Activated naive CD8-positive, alpha-beta T cell treated with anti-CD3 and anti-CD28 coated beads, Interleukin-2, amount 10 ng/mL, durations not matched to agents 7 days and 5 days (primary cell): ENCODE measurements at regions not wholly inside any gene's neighbourhood (a gene's known extent, or its start where the extent isn't known, plus 50 kb on each side); places are given as distances from the start of the nearest gene placed in this dataset.

Experiments used
- ATAC-seq: fragments of 150-1000 bp; cut with Tn5 transposase; one replicate; pipeline ENCODE4 v1.10.0; 2021; ENCODE audit warnings: low read depth, moderate library complexity
- POLR2A ChIA-PET: fragments of 350-600 bp; sonication (Branson Sonifier 250); formaldehyde crosslinking; loops from one replicate; lab custom pipeline; 2021; ENCODE audit warnings: antibody characterized with exemption; lab: Charles Lee
- DNase-seq: peaks from one replicate; pipeline ENCODE4 v3.0.0; 2021
- H3K27ac Mint-ChIP-seq: one replicate; pipeline ENCODE4 v1.8.0; 2022; ENCODE audit warnings: mild to moderate bottlenecking, mixed read lengths
- H3K27me3 Mint-ChIP-seq: one replicate; pipeline ENCODE4 v1.8.0; 2022; ENCODE audit warnings: mild to moderate bottlenecking, moderate library complexity, mixed read lengths
- H3K36me3 Mint-ChIP-seq: one replicate; pipeline ENCODE4 v1.8.0; 2021; ENCODE audit warnings: mild to moderate bottlenecking, mixed read lengths
- H3K4me1 Mint-ChIP-seq: one replicate; pipeline ENCODE4 v1.8.0; 2021; ENCODE audit warnings: mixed read lengths
- H3K4me3 Mint-ChIP-seq: one replicate; pipeline ENCODE4 v1.8.0; 2022; ENCODE audit warnings: mild to moderate bottlenecking, moderate library complexity, mixed read lengths
- H3K9me3 Mint-ChIP-seq: one replicate; pipeline ENCODE4 v1.8.0; 2021; ENCODE audit warnings: mixed read lengths

DNA sequence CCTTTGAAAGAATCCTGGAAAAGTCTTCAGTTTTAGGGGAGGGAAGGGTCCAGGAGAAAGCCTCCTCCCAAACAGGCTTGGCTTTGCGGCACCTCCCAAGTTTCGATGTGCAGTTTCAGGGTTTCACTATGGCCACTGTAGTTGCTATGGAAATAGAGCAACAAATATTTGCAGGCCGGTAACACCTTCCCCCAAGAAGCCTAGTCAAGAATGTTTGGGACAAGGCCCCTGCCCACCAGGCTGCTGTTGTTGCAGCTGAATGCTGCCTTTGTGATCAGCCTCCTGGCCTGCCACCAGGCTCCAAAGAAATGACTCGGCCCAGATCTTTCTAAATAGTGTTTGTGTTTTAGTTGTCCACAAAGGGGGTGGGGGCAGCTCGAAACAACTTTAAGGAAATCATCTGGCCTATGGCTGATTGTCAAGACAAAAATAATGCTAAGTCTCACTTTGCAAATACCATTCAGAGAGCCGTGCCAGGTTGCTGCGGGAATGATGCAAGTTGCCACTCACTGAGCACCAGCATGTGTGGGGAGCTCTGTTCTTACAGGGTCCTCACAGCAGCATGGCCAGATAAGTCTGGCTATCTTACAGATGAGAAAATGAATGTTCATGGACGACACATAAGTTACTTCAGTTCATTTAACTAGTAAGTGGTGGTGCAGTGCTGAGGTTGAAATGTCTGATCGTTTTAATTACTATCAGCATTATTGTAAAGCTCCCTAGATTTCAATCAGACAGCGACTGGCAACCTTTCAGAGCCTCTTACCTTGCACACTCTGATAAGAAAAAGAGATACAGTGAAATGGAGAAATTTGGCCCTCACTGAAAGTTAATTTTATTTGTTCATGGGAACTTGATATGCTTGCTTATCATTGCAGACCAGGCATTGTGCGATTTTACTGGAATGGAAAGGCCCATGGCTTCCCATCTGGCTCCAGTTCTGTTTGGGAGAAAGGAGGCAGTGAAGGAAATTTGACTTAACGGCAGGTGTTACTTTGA lies 91.2 kb upstream of the JUN start:
- no peak overlapping the region for H3K4me3 Mint-ChIP-seq
- no peak overlapping the region for H3K27ac Mint-ChIP-seq
- POLR2A ChIA-PET = no interaction called here
- H3K27me3 Mint-ChIP-seq = peaks cover 2% of the 10 kb centered on the region
- H3K36me3 Mint-ChIP-seq = peaks cover 5% of the 10 kb centered on the region
- ATAC-seq (no peak), DNase-seq (no peak)
- H3K9me3 Mint-ChIP-seq = peaks cover 3% of the 10 kb centered on the region
- peaks cover 2% of the 10 kb centered on the region for H3K4me1 Mint-ChIP-seq

DNA sequence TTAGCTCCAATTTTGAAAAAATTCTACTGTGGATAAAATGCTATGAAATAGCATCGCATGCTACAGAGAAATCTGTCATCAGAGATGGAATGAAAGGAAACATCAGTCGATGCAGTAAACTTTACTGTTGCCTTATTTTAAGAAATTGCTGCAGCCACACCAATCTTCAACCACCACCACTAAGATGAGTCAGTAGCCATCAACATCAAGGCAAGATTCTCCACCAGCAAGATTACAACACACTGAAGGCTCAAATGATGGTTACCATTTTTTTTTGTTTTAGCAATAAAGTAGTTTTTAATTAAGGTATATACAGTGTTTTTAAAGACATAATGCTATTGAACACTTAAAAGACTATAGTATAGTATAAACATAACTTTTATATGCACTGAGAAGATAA lies 95.6 kb upstream of the JUN start:
- no peak for ATAC-seq
- H3K36me3 Mint-ChIP-seq = peaks cover 3% of the 10 kb centered on the region
- no peak overlapping the region for H3K4me3 Mint-ChIP-seq
- no peak overlapping the region for H3K27ac Mint-ChIP-seq
- peaks cover 7% of the 10 kb centered on the region for H3K4me1 Mint-ChIP-seq
- H3K9me3 Mint-ChIP-seq = peaks cover 3% of the 10 kb centered on the region
- no peak for DNase-seq
- POLR2A ChIA-PET = no interaction called here
- H3K27me3 Mint-ChIP-seq = no peaks in the 10 kb centered on the region

DNA sequence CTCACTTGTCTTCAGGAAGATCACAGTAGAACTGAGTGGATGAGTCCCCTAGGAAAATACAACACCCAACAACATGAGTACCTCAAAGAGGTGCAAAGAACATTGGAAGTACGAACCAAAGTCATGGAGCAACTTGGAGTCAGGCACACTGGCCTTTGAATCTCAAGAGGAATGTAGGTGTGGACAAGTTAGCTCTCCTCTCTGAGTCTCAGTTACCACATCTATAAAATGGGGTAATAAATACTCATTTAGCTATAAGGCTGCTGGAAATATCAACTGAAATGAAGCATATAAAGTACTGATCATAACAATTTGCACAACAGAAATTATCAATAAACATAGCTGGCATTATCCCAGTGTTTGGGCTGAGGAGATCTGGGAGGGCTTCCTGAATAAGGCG lies 96.7 kb upstream of the JUN start:
- Mint-ChIP-seq H3K27me3 (no peaks in the 10 kb centered on the region), H3K9me3 (peaks cover 3% of the 10 kb centered on the region), H3K4me1 (peaks cover 15% of the 10 kb centered on the region), H3K4me3 (no peak overlapping the region), H3K27ac (no peak overlapping the region), H3K36me3 (peaks cover 3% of the 10 kb centered on the region)
- DNase-seq (no peak), ATAC-seq (no peak)
- POLR2A ChIA-PET = no interaction called here

DNA sequence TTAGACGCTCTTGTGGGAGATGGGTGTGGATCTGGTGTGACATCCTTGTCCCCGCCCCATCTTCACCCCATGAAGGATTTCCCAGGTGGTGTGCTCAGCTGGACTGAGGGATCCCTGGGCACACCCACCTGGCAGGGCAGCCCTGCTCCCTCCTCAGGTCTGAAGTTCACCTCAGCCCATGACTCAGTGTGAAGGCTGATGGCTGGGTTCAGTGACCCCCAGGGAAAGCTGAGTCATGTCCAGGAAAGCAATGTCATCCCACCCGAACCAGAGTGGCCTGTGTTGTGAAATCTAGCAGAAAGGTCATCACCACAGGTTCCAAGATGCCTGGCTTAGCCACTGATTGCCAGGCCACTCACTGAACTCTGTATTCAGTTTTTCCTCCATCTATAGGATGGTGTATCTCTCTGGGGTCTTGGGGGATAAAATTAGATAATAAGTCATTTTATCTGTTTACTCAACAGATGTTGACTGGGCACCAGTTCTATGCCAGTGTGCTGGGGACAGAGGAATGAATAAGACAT lies 97.7 kb upstream of the JUN start:
- no peak for DNase-seq
- no peaks in the 10 kb centered on the region for H3K27me3 Mint-ChIP-seq
- no peak overlapping the region for H3K27ac Mint-ChIP-seq
- H3K36me3 Mint-ChIP-seq = peaks cover 3% of the 10 kb centered on the region
- ATAC-seq = no peak
- no peak overlapping the region for H3K4me3 Mint-ChIP-seq
- POLR2A ChIA-PET = no interaction called here
- H3K4me1 Mint-ChIP-seq = peaks cover 24% of the 10 kb centered on the region
- H3K9me3 Mint-ChIP-seq = peaks cover 3% of the 10 kb centered on the region

DNA sequence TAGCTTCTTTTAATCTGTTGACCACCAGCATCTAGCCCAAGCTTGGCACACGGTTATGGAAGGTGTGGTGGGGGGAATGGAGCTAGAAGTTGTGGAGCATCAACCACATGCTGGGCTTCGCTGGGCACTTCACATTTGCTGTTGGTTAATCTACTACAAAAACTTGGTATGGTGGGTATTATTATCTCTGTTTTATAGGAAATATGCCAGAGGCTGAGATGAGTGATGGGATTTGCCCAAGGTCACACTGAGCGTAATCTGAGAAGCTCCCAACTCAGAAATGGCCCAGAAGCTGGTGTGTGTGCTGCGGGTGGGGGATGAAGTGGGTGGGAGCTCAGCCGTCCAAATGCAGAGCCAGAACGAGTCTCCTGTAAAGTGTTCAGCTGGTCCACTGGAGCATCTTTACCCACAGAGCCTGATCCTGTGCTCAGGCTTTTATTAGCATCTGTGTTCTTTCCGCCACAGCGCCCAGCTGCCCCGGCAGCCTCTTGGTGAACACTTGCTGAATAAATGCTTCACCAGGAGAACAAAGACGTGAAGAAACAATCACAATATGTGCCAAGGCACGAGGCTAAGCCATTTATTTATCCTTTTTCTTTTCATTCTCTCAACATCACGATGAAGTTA lies 98.6 kb upstream of the JUN start:
- POLR2A ChIA-PET = no interaction called here

DNA sequence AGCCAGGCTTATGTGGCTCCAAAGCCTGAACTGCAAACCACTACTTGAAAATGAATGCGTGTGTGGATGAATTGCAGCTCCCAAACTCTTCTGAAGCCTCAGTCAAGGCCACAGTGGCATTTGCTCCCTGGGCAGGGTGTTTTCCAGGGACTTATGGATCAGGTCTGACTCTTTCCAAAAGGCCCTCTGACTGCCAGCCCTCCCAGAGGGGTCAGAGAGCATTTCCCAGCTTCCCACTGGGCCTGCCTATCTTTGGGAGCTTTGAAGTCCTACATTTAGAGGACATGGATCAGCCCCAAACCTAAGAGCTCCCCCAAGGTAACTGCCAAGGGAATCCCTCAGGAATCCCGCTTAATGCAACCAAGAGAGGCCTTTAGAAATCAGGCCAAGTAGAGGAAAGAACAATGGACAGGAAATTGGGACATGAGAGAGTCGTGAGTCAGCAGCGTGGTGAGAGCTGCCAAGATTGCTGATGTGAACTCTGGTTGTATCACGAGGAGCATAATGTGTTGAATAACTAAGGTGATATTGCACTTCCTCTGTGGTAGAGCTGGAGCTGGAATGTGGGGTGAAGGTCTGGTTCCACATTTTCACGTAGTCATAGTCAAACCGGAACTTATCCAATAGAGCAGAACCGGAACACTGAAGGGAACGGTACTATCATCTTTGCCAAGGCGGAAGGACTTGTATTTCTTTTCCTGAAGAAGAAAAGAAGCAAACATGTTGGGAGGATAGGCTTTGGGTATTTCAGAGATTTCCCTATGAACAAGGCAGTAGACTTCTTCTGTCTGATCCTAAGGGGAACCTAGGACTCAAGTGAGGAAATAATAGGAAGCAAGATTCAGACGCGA lies 99.4 kb upstream of the JUN start:
- POLR2A ChIA-PET = no interaction called here
- Mint-ChIP-seq H3K36me3 (peaks cover 5% of the 10 kb centered on the region), H3K27ac (peak overlapping the region; percentile 1), H3K9me3 (no peaks in the 10 kb centered on the region), H3K4me1 (peaks cover 30% of the 10 kb centered on the region), H3K4me3 (no peak overlapping the region), H3K27me3 (no peaks in the 10 kb centered on the region)
- DNase-seq = no peak
- no peak for ATAC-seq

More for the DNA sequence above, 98.6 kb upstream of the JUN start:
- Mint-ChIP-seq H3K9me3 (peaks cover 3% of the 10 kb centered on the region), H3K27me3 (no peaks in the 10 kb centered on the region), H3K4me1 (peaks cover 30% of the 10 kb centered on the region), H3K4me3 (no peak overlapping the region), H3K27ac (no peak overlapping the region), H3K36me3 (peaks cover 6% of the 10 kb centered on the region)
- ATAC-seq (no peak), DNase-seq (no peak)

DNA sequence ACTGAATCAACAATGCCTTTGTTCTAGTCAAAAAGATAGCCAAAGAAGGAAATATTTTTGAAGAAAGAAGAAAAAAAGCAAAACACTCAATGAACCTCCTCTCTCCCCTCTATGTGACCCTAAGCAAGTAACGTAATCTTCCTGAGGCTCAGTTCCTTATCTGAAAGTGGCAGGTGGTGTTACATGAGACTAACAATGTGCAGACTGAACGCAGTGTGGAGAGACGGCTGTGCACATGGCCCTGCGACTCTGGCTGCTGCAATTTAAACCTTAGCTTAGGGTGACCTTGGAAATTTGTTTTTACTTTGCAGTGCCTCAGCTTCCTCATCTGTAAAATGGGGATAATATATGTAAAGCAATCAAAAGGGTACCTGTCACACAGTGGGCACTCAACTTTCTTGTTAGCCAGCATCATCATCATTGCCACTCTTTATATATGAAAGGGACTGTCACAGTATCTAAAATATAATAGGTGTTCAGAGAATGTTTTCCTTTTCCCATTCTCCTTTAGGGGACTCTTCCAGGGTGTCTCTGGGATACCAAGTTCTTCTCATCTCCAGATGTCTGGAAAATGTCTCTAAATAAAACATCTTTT lies 100.1 kb upstream of the JUN start:
- Mint-ChIP-seq H3K4me1 (peaks cover 35% of the 10 kb centered on the region), H3K9me3 (peaks cover under 1% of the 10 kb centered on the region), H3K4me3 (no peak overlapping the region), H3K36me3 (peaks cover 5% of the 10 kb centered on the region), H3K27ac (no peak overlapping the region), H3K27me3 (no peaks in the 10 kb centered on the region)
- ATAC-seq (no peak), DNase-seq (no peak)
- POLR2A ChIA-PET = no interaction called here

DNA sequence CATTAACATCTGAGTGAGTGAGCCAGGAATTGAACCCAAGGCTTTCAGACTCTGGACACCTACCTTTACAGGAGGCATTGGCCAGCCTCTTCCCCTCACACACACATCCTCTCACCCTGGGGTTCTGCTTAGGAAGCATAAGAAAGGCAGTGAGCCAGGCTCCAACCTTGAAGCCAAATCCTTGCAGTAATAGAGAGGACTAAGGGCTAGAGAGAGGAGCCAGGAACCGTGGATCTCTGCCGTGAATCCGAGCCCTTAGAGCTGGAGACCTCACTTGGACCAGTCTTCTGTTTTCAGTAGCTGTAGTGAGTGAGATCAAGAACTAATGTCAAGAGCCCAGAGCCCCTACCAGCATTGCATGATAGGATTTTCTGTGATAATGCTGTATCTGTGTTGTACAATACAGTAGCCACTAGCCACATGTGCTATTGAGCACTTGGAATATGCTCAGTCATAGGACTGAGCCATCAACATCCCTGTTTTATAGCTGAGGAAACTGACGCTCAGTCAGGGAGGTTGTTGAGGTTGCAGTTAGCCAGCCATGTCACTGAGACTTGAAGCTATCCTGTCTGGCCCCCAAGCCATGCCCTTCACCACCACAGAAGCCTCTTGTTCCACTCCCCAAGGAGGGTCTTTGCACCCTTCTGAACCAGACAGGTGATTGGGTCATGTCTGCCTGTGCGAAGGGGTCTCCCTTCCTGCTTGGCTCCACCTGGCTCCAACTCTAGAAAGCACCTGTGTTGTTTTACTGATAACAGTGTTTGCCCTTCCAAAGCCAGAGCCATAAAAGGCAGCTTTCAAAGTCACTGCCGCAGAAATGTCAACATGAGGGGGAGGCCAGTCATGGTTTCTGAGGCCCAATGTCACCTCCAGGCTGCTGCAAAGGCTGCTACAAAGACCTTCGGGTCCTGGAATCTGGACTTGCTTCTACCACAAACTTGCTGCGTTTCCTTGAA lies 101.1 kb upstream of the JUN start:
- Mint-ChIP-seq H3K4me3 (peak overlapping the region; percentile 63), H3K4me1 (peaks cover 37% of the 10 kb centered on the region), H3K27me3 (no peaks in the 10 kb centered on the region), H3K36me3 (peaks cover 5% of the 10 kb centered on the region), H3K27ac (peak overlapping the region; percentile 80), H3K9me3 (peaks cover 2% of the 10 kb centered on the region)
- POLR2A ChIA-PET = interaction anchor here (1.6 to 2.4 kb wide), 3 partner anchors 18 to 101 kb away, joined by 8 to 10 read pairs (median 9); partner anchors contain the start of gene JUN
- ATAC-seq (peak; percentile 27), DNase-seq (peak; percentile 43)

DNA sequence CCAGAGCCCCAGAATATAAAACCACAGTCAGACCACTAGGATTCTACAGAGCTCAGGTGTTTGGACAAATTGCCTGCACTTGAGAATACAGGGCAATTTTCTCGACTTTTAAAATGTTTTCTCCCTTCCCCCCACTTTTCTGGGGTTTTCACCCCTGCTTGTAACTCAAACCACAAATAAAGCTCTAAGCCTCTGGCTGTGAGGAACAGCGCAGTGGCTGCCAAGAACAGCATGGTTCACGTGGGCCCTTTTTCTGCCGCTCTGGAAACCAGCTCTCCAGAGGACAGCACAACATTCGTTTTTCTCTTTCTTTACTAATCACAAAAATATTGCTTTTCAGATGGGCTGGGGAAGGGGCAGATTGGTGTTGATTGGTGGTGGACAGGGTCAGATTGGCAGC lies 102.2 kb upstream of the JUN start:
- peak overlapping the region; percentile 63 for H3K4me3 Mint-ChIP-seq
- H3K27me3 Mint-ChIP-seq = no peaks in the 10 kb centered on the region
- peaks cover 5% of the 10 kb centered on the region for H3K36me3 Mint-ChIP-seq
- H3K4me1 Mint-ChIP-seq = peaks cover 37% of the 10 kb centered on the region
- peak overlapping the region; percentile 80 for H3K27ac Mint-ChIP-seq
- H3K9me3 Mint-ChIP-seq = peaks cover 2% of the 10 kb centered on the region
- POLR2A ChIA-PET = interaction anchor here (0.8 to 2.4 kb wide), 5 partner anchors 10 to 102 kb away, joined by 3 to 10 read pairs (median 8); partner anchors contain the start of gene JUN
- ATAC-seq = peak; percentile 88
- peak; percentile 46 for DNase-seq

DNA sequence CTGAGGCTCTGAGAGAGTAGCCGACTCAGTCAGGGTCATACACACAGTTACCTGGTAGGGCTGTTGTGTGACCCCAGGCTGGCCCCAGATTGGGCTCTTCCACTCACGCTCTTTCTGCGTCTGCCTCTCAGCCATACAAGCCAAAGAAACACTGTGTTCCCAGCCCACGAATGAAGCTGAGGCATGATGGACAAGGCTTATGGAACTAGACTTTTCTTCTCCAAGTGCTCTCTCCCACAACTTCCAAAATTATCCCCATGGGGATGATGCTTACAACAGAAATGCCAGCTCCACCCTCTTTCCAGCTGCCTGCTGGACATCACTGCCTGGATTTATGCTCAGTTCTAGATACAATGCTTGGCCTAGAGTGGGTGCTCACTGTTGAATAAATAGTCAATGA lies 102.8 kb upstream of the JUN start:
- ATAC-seq (no peak), DNase-seq (no peak)
- Mint-ChIP-seq H3K4me3 (no peak overlapping the region), H3K4me1 (peaks cover 37% of the 10 kb centered on the region), H3K36me3 (peaks cover 6% of the 10 kb centered on the region), H3K27ac (no peak overlapping the region), H3K27me3 (no peaks in the 10 kb centered on the region), H3K9me3 (peaks cover 7% of the 10 kb centered on the region)
- POLR2A ChIA-PET = interaction anchor here (0.8 to 2.4 kb wide), 5 partner anchors 10 to 103 kb away, joined by 3 to 10 read pairs (median 8); partner anchors contain the start of gene JUN

DNA sequence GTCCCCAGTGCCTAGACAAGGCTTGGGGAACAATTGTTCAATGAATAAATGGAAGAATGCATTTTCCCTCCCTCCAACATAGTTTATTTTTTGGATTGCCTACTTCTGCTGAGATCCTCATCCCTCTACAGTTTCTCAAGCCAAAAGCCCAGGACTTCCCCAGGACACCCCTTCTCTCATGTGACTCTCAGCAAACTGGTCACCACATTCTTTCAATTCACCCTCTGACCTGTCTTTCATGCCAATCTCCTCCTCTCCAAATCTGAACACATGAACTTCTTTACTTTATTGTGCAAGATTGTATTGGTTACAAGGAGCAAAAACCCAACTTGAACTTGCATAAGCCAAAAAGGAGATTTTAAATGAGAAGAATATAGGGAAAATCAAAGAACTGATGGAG lies 103.2 kb upstream of the JUN start:
- peaks cover 7% of the 10 kb centered on the region for H3K36me3 Mint-ChIP-seq
- H3K9me3 Mint-ChIP-seq = peaks cover 7% of the 10 kb centered on the region
- H3K4me3 Mint-ChIP-seq = no peak overlapping the region
- H3K27ac Mint-ChIP-seq = no peak overlapping the region
- no peaks in the 10 kb centered on the region for H3K27me3 Mint-ChIP-seq
- H3K4me1 Mint-ChIP-seq = peaks cover 37% of the 10 kb centered on the region
- no peak for DNase-seq
- no peak for ATAC-seq
- POLR2A ChIA-PET = interaction anchor here (2.4 kb wide), 1 partner anchor 16 kb away, joined by 9 read pairs; no protein-coding TSS in a partner anchor
